GM19397 (cell line): ENCODE measurements at regions not wholly inside any gene's neighbourhood (a gene's known extent, or its start where the extent isn't known, plus 50 kb on each side); places are given as distances from the start of the nearest gene placed in this dataset.

Experiments
- ATAC-seq: cut with Tn5 transposase; IDR thresholded peaks from one replicate; pipeline ENCODE4 v1.9.1; 2021; ENCODE audit warnings: mild to moderate bottlenecking, moderate library complexity; ENCODE audit not compliant: unreplicated experiment

DNA sequence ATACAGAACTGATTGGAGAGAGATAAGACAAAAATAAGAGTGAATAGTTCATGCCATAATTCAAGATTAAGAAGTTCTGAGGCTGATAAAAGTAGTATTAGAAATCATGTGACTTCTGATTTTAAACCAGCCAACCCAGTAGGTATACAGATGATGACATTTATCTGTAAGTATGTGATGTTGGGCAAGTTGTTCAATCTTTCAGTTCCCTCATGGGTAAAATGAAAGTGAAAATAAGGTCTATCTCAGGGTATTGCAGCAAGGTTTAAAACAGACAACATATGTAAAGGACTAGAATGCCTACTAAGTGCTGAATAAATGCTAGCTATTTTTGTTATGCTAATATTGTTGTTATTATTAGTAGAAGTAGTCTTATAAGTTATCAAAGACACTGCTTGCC lies 1055.7 kb downstream of the NAALADL2 start:
- no peak for ATAC-seq

DNA sequence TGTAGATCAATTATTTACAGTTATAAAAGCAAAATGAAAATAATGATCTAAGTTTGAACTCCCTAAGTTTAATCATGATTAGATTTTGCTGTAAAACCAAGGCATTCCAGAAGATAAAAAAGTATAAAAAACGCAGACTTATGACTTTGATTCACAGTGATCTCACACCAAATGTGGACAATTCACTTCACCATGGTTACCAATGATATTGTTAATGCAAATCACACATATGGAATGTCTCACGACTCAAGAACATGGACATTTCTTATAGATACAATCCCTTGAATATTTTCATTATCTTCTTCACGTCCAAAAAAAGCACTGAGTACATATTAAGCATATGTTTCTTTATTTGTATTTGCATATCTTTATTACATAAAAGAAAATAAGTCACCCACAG lies 1054.2 kb downstream of the NAALADL2 start:
- no peak for ATAC-seq

DNA sequence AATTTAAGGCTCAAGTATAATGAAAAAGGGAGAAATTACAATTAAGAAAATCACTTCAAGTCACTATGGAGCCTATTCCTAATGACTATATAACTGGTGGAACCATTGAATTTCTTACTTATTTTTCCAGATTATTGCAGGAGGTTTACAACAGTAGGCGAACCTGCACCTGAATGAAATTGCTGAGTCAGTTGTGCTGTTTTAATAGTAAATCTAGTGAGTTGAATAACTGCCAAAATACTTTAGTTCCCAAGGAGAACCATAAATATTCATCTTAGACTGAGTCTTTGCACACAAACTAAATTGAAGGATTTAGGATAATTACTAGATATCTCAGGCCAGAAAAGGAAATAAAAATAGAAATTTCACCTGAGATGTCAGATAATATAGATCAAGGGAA lies 1052.8 kb downstream of the NAALADL2 start:
- ATAC-seq: no peak

DNA sequence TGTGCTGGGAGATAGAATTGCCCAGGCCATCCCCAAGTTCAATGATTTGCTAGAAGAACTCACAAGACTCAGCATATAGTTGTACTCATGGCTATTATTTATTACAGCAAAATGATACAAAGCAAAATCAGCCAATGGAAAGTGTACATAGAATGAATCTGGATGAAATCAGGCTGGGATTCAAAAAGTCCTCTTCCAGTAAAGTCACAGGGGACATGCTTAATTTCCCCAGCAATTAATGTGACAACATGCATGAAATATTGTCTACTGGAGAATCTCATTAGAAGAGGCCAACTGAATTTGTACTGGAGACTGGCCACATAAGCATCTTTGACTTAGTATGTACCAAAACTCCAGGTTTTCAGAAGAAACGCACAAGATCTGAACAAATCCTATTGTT lies 1043.1 kb downstream of the NAALADL2 start:
- no peak for ATAC-seq

DNA sequence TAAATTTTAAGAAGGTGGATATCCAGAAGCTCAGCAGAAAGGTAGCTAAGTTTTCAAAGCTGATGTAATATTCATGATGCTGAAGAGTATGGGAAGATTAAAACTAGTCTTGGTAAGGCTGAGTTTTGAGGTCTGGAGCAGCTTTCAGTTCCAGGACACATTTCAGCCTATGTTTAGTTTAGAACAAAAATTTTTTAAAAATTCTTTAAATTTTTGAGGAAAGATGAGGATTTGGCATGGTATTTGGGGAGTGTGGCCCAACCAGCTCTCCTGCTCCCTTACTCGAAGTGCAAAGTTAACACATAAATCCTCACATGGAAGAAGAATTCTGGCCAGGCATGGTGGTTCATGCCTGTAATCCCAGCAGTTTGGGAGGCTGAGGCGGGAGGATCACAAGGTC lies 1039.1 kb downstream of the NAALADL2 start:
- ATAC-seq: no peak

DNA sequence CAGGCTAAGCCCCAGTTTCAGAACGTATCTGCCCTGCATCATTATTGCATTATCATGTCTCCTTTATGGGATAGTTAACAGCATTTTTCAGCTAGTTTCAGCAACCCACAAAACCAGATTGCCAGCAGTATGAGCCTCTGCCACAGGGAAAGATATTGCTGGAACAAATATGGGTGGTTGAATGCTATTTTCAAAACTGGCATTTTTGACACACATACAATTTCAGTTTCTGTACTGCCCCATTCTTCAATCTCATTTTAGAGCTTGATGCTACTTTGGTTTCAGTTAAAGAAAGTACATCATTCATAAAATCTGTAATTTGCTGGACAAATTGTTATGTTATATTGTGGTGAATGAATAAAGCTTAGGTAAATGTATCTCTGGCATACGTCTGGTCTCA lies 1037.5 kb downstream of the NAALADL2 start:
- ATAC-seq: no peak

DNA sequence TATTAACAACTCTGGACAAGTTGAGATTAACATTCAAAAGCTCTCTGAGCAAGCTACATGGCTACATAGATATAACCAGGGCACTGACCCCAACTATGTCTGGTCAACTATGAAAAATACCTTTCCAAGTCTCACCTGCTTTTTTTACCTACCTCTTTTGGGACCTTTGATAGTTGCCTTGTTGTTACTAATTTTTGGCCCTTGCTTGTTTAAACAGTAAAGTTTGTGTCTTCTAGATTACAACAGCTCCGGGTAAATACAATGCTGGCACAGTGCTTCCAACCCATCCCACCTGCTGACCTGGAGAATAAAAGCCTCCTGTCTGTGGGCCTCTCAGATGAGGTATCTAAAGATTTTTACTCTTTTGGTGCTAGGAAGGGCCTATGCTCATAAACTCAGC lies 1036.6 kb downstream of the NAALADL2 start:
- ATAC-seq: no peak

DNA sequence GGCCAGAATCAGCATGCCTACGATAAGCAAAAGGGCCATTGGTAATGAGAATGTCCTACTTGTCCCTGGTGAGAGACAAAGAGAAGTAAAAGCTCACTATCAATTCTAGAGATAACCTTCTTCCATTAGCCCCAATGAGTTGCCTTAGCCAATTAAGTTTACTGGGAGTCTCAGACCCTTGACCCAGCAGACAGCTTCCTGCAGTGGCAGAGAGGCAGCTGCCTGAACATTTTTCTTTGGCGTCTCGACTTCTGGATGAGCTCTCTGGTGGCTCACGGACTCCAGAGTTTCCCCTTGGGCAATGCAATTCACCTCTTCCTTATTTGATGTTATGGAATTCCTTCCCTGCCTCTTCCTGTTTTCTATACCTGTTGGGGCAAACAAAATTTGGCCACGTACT lies 1034.4 kb downstream of the NAALADL2 start:
- ATAC-seq: no peak

DNA sequence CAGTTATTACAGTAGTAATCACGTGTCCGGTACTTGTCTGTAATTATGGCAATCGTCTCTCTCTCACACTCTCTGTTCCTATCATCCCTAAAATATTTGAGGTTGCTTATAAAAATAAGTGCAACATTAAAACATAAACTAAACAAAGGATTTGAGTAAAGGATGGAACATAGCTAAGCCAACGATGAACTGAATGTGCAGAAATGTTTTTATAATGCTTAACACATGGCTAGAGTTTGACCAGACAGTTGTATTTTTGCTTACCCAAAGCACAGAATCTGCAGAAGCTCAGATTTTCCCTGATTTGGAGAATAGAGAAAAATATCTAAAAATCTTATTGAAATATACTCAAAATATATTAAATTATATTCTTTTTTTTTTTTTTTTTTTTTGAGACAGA lies 1030.9 kb downstream of the NAALADL2 start:
- no peak for ATAC-seq

DNA sequence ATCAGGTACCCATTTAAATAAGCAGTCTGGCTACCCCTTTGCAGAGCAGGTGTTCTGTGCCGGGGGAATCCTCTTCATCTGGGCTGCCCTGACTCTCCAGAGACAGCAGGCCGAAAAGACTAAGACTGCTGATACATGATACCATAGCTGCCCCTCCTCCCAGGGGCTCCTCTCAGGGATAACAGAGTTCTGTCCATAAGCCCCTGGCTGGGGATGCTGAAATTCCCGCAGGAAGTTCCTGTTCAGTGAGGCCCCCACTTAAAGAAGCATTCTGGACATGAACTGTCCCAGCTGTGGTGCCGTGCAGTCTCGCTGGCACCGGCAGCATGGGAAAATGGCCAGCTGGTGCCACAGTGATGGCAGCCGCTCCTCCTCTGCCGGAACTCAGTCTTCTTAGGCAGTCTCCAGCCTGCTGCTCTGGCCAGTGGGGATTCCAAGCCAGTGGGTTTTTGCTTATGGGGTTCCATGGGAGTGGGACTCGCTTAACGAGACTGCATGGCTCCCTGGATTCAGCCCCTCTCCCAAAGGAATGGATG lies 1026.2 kb downstream of the NAALADL2 start:
- ATAC-seq: no peak

DNA sequence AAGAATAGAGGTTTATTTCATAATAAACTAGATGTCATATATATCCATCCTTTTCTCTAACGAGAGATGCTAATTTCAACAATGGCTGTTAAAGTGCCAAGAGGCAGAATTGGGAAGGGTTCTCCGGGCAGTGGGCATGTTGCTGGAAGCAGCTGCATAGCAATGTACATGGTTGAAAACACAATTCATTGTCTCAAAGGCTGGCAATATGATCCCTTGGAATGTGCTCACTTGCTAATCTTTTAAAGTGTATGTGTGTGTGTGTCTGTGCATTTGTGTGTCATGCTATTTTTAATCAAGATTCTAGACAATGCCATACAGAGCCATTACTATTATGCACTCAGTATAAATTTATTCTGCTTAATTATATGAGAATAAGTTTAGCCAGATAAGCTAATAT lies 1020.3 kb downstream of the NAALADL2 start:
- no peak for ATAC-seq

DNA sequence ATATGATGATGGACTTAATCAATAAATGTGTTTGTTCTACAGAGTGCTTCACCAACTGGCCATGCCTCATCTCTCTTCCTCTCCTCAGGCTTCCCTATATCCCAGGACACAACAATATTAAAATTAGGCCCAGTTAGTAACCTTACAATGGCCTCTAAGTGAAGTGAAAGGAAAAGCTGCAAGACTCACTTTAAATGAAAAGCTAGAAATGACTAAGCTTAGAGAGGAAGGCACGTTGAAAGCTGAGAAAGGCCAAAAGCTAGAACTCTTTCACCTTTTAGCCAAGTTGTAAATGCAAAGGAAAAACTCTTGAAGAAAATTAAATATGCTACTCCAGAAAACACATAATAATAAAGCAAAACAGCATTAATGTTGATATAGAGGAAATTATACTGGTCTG lies 1010.3 kb downstream of the NAALADL2 start:
- no peak for ATAC-seq

DNA sequence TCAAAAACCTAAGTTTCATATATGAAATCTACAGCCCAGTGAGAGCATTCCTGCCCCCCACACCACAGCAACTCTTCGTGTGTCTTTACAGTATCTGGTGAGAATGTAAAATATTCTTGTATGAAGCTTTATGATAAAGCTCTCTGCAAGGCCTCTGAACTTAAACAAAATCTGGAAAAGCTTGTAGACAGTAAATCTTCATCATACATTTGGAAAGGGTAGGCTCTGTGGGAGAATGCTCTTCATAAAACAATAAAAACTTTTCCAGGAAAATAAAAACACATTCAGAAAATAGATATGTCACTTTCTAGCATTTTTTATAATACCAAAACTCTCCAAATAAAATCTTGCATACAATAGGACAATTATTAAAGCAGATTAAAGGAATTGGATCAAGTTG lies 1009.5 kb downstream of the NAALADL2 start:
- ATAC-seq: no peak

DNA sequence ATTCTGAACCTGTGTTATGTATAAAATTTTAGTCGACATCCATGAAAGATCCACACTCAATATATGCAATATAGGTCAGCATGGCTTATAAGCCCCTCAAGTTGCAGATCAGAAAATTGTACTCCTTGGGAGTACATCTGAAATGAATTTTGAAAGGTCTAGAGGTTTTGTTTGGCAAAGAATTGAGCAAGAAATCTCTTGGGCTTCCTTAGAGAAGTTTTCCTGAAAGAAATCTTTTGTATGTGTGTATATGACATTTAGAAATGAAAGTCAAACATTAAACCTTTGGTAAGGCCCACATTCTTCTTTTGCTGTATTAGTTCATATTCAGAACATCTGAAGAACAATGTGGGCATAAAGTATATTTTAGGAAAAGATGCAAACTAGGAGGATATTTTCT lies 1006.6 kb downstream of the NAALADL2 start:
- ATAC-seq: no peak

DNA sequence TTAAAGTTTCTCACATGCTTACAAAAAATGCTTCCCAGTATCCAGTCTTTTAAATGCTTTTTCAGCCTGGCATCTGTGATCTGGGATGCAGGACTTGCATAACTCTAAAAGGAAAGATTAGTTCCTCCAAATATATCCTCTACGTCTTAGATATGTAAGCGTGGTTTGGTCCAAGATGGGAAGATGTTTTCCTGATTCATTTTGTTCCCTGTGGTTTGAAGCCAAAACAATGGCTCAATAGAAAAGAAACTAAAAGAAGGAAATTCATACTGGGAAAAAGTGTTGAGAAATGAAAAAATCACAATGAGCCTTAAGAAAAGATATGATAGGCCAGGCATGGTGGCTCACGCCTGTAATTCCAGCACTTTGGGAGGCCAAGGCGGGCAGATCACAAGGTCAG lies 1002.8 kb downstream of the NAALADL2 start:
- ATAC-seq: no peak
